NCI-H2196 treated with DMSO at 0.1 percent for 48 hours (cell line): ENCODE measurements at regions not wholly inside any gene's neighbourhood (a gene's known extent, or its start where the extent isn't known, plus 50 kb on each side); places are given as distances from the start of the nearest gene placed in this dataset.

Experiments
- DNase-seq: peaks from one replicate; lab custom pipeline; 2025; ENCODE audit not compliant: unreplicated experiment; lab: John Stamatoyannopoulos, UW

GRCh38 chr2:173666171-173666888 is 298.8 kb downstream of the SP3 start:
- DNase-seq = no peak

GRCh38 chr2:173667014-173667413 is 298.2 kb downstream of the SP3 start:
- no peak for DNase-seq

- DNase-seq = no peak
Measured at GRCh38 chr2:173667415-173667814, 297.8 kb downstream of the SP3 start.

- DNase-seq = no peak
Measured at GRCh38 chr2:173669271-173669853, 295.8 kb downstream of the SP3 start.

GRCh38 chr2:173669888-173670287 is 295.3 kb downstream of the SP3 start:
- no peak for DNase-seq

- no peak for DNase-seq
Measured at GRCh38 chr2:173672573-173673340, 292.4 kb downstream of the SP3 start.

GRCh38 chr2:173673640-173674039 is 291.5 kb downstream of the SP3 start:
- DNase-seq = no peak

- no peak for DNase-seq
Measured at GRCh38 chr2:173676647-173677046, 288.5 kb downstream of the SP3 start.

- DNase-seq = no peak
Measured at GRCh38 chr2:173678186-173678585, 287.0 kb downstream of the SP3 start.

GRCh38 chr2:173680574-173680973 is 284.6 kb downstream of the SP3 start:
- DNase-seq = no peak

GRCh38 chr2:173681881-173682650 is 283.1 kb downstream of the SP3 start:
- no peak for DNase-seq

GRCh38 chr2:173684896-173685459 is 280.2 kb downstream of the SP3 start:
- DNase-seq = no peak

GRCh38 chr2:173690349-173690748 is 274.8 kb downstream of the SP3 start:
- DNase-seq = no peak

- no peak for DNase-seq
Measured at GRCh38 chr2:173692068-173692467, 273.1 kb downstream of the SP3 start.

- DNase-seq = no peak
Measured at GRCh38 chr2:173693044-173693589, 272.1 kb downstream of the SP3 start.

- no peak for DNase-seq
Measured at GRCh38 chr2:173696274-173696673, 268.9 kb downstream of the SP3 start.

GRCh38 chr2:173697929-173698328 is 267.2 kb downstream of the SP3 start:
- no peak for DNase-seq

GRCh38 chr2:173705656-173706055 is 259.5 kb downstream of the SP3 start:
- DNase-seq = no peak

GRCh38 chr2:173706936-173707335 is 258.2 kb downstream of the SP3 start:
- no peak for DNase-seq

GRCh38 chr2:173708806-173709205 is 256.4 kb downstream of the SP3 start:
- no peak for DNase-seq

GRCh38 chr2:173711816-173712215 is 253.4 kb downstream of the SP3 start:
- no peak for DNase-seq
